Loucy (cell line): ENCODE measurements at regions not wholly inside any gene's neighbourhood (a gene's known extent, or its start where the extent isn't known, plus 50 kb on each side); places are given as distances from the start of the nearest gene placed in this dataset.

Experiments used
- H2AFZ ChIP-seq: fragments of 200-600 bp; sonication (generic); 2 replicates; pipeline ENCODE4 v1.6.0; 2016; ENCODE audit warnings: antibody characterized with exemption, mild to moderate bottlenecking, low read length, moderate library complexity
- H3F3A ChIP-seq: fragments of 200-600 bp; 2 replicates; pipeline ENCODE4 v1.6.0; 2016; ENCODE audit warnings: antibody characterized with exemption, low read depth, mild to moderate bottlenecking
- H3K27me3 ChIP-seq: fragments of 200-600 bp; sonication (generic); 2 replicates; pipeline ENCODE4 v1.6.1; 2014; ENCODE audit warnings: low read length, mild to moderate bottlenecking; ENCODE audit not compliant: insufficient read depth, poor library complexity, severe bottlenecking
- H3K36me3 ChIP-seq: fragments of 200-600 bp; sonication (generic); 2 replicates; pipeline ENCODE4 v1.6.1; 2016; ENCODE audit warnings: low read length; ENCODE audit not compliant: insufficient read depth
- H3K4me1 ChIP-seq: fragments of 200-600 bp; sonication (generic); 2 replicates; pipeline ENCODE4 v1.5.1; 2014; ENCODE audit warnings: low read length, mild to moderate bottlenecking; ENCODE audit not compliant: insufficient read depth, poor library complexity, severe bottlenecking
- H3K4me2 ChIP-seq: fragments of 200-600 bp; sonication (generic); 2 replicates; pipeline ENCODE4 v1.6.0; 2014; ENCODE audit warnings: antibody characterized with exemption, low read length, low read depth, mild to moderate bottlenecking; ENCODE audit not compliant: poor library complexity, severe bottlenecking
- H3K4me3 ChIP-seq: fragments of 200-600 bp; sonication (generic); 2 replicates; pipeline ENCODE4 v1.5.1; 2014; ENCODE audit warnings: low read length, mild to moderate bottlenecking, mixed read lengths; ENCODE audit not compliant: poor library complexity, severe bottlenecking
- H3K79me2 ChIP-seq: fragments of 200-600 bp; sonication (generic); 2 replicates; pipeline ENCODE4 v1.6.1; 2014; ENCODE audit warnings: low read length; ENCODE audit not compliant: insufficient read depth
- H3K9ac ChIP-seq: fragments of 200-600 bp; sonication (generic); 2 replicates; pipeline ENCODE4 v1.6.0; 2014; ENCODE audit warnings: mild to moderate bottlenecking, low read depth, low read length, moderate library complexity; ENCODE audit not compliant: poor library complexity, severe bottlenecking
- H3K9me2 ChIP-seq: fragments of 200-600 bp; sonication (generic); replicated peaks from 2 replicates; pipeline ENCODE4 v1.6.1; 2016; ENCODE audit warnings: low read depth, low read length, mixed read lengths
- H3K9me3 ChIP-seq: fragments of 200-600 bp; sonication (generic); 2 replicates; pipeline ENCODE4 v1.6.1; 2014; ENCODE audit warnings: mild to moderate bottlenecking, antibody characterized with exemption, low read length, low read depth; ENCODE audit not compliant: insufficient read depth
- H4K20me1 ChIP-seq: fragments of 200-600 bp; sonication (generic); 2 replicates; pipeline ENCODE4 v1.6.0; 2014; ENCODE audit warnings: antibody characterized with exemption, low read length, mild to moderate bottlenecking; ENCODE audit not compliant: insufficient read depth, poor library complexity, severe bottlenecking
- CTCF ChIP-seq: fragments of 200-600 bp; sonication (generic); conservative IDR thresholded peaks from 2 replicates; pipeline ENCODE4 v1.5.1; 2014; ENCODE audit warnings: mild to moderate bottlenecking, antibody characterized with exemption, low read length
- EZH2phosphoT487 ChIP-seq: fragments of 200-600 bp; IDR thresholded peaks from 2 replicates; pipeline ENCODE4 v1.6.1; 2018; ENCODE audit warnings: antibody characterized with exemption, mild to moderate bottlenecking, moderate library complexity, borderline replicate concordance

GRCh38 chr2:239723486-239724193 is 301.5 kb downstream of the NDUFA10 start:
- Histone ChIP-seq H3K36me3 (no peaks in the 10 kb centered on the region), H3K27me3 (no peaks in the 10 kb centered on the region), H3K9me3 (peaks cover 20% of the 10 kb centered on the region; the same call in 1 of the 2 replicates), H3K79me2 (no peaks in the 10 kb centered on the region), H3K4me2 (no peak overlapping the region), H3F3A (no peaks in the 10 kb centered on the region), H2AFZ (no peak overlapping the region), H3K9me2 (no peaks in the 10 kb centered on the region), H3K4me3 (no peak overlapping the region), H3K4me1 (no peaks in the 10 kb centered on the region), H3K9ac (no peak overlapping the region), H4K20me1 (no peaks in the 10 kb centered on the region)
- TF ChIP-seq CTCF = no peak
- TF ChIP-seq EZH2phosphoT487 = no peak

GRCh38 chr2:239722760-239723470 is 302.2 kb downstream of the NDUFA10 start:
- no peak overlapping the region for H2AFZ ChIP-seq
- H3K27me3 ChIP-seq = no peaks in the 10 kb centered on the region
- no peaks in the 10 kb centered on the region for H3K4me1 ChIP-seq
- no peaks in the 10 kb centered on the region for H3K79me2 ChIP-seq
- no peaks in the 10 kb centered on the region for H3F3A ChIP-seq
- TF ChIP-seq EZH2phosphoT487 (no peak), CTCF (no peak)
- no peak overlapping the region for H3K4me3 ChIP-seq
- no peaks in the 10 kb centered on the region for H3K9me2 ChIP-seq
- H4K20me1 ChIP-seq = no peaks in the 10 kb centered on the region
- no peak overlapping the region for H3K9ac ChIP-seq
- H3K9me3 ChIP-seq = peaks cover 18% of the 10 kb centered on the region; the same call in 1 of the 2 replicates
- H3K36me3 ChIP-seq = no peaks in the 10 kb centered on the region
- H3K4me2 ChIP-seq = no peak overlapping the region

- Histone ChIP-seq H3K27me3 (no peaks in the 10 kb centered on the region), H4K20me1 (no peaks in the 10 kb centered on the region), H3K4me2 (no peak overlapping the region), H3K79me2 (no peaks in the 10 kb centered on the region), H3K9me2 (no peaks in the 10 kb centered on the region), H3K4me1 (no peaks in the 10 kb centered on the region), H3K4me3 (no peak overlapping the region), H3F3A (no peaks in the 10 kb centered on the region), H3K36me3 (no peaks in the 10 kb centered on the region), H3K9me3 (peaks cover 14% of the 10 kb centered on the region; the same call in 1 of the 2 replicates), H2AFZ (no peak overlapping the region), H3K9ac (no peak overlapping the region)
- TF ChIP-seq EZH2phosphoT487 (no peak), CTCF (no peak)
These were observed 303.0 kb downstream of the NDUFA10 start for GRCh38 chr2:239721991-239722759.
